Renal cortex interstitium (tissue), 11 donors: ENCODE measurements at regions not wholly inside any gene's neighbourhood (a gene's known extent, or its start where the extent isn't known, plus 50 kb on each side); places are given as distances from the start of the nearest gene placed in this dataset.

Source experiments
- DNase-seq, 11 donors: peaks; one replicate each; pipeline ENCODE4 v3.0.0-alpha.2; 2013; ENCODE audit warnings: low read depth in 9 of 11, low spot score in 4 of 11; ENCODE audit errors: extremely low read depth in 1 of 11

- DNase-seq = no peak
Observed at GRCh38 chr12:60262378-60262777, 666.5 kb downstream of the SLC16A7 start.

- no peak for DNase-seq
Observed at GRCh38 chr12:60263161-60263560, 667.3 kb downstream of the SLC16A7 start.

- DNase-seq = no peak
Observed at GRCh38 chr12:60263836-60264493, 668.1 kb downstream of the SLC16A7 start.

GRCh38 chr12:60265741-60266140, 669.9 kb downstream of the SLC16A7 start:
- DNase-seq = no peak

- DNase-seq = no peak
Observed at GRCh38 chr12:60266381-60266852, 670.6 kb downstream of the SLC16A7 start.

- no peak for DNase-seq
Observed at GRCh38 chr12:60269611-60270269, 673.9 kb downstream of the SLC16A7 start.

- no peak for DNase-seq
Observed at GRCh38 chr12:60271816-60272215, 676.0 kb downstream of the SLC16A7 start.

- DNase-seq = no peak
Observed at GRCh38 chr12:60278209-60278608, 682.4 kb downstream of the SLC16A7 start.

GRCh38 chr12:60279221-60279620, 683.4 kb downstream of the SLC16A7 start:
- DNase-seq = no peak

GRCh38 chr12:60281522-60281921, 685.7 kb downstream of the SLC16A7 start:
- no peak for DNase-seq

- DNase-seq = no peak
Observed at GRCh38 chr12:60290532-60290931, 694.7 kb downstream of the SLC16A7 start.

GRCh38 chr12:60308366-60308991, 712.6 kb downstream of the SLC16A7 start:
- no peak for DNase-seq

- DNase-seq = no peak
Observed at GRCh38 chr12:60311940-60312339, 716.1 kb downstream of the SLC16A7 start.

GRCh38 chr12:60317361-60317760, 721.5 kb downstream of the SLC16A7 start:
- no peak for DNase-seq

GRCh38 chr12:60324746-60325145, 728.9 kb downstream of the SLC16A7 start:
- DNase-seq = no peak

- no peak for DNase-seq
Observed at GRCh38 chr12:60333461-60333860, 737.6 kb downstream of the SLC16A7 start.

- no peak for DNase-seq
Observed at GRCh38 chr12:60335745-60336144, 739.9 kb downstream of the SLC16A7 start.

- DNase-seq = no peak
Observed at GRCh38 chr12:60337839-60338549, 742.2 kb downstream of the SLC16A7 start.

- DNase-seq = no peak
Observed at GRCh38 chr12:60345442-60345841, 749.6 kb downstream of the SLC16A7 start.
